LNCaP clone FGC (cell line): ENCODE measurements at regions not wholly inside any gene's neighbourhood (a gene's known extent, or its start where the extent isn't known, plus 50 kb on each side); places are given as distances from the start of the nearest gene placed in this dataset.

Experiments
- DNase-seq: peaks from one replicate; pipeline ENCODE4 v3.0.0-alpha.2; 2011; ENCODE audit warnings: low read depth
- H3K4me3 ChIP-seq: 2 replicates; pipeline ENCODE4 v1.5.1; 2011; ENCODE audit warnings: mild to moderate bottlenecking, low read depth, low read length, control low read depth
- CTCF ChIP-seq: IDR thresholded peaks from 2 replicates; pipeline ENCODE4 v1.5.1; 2012; ENCODE audit warnings: mild to moderate bottlenecking; ENCODE audit not compliant: control insufficient read depth, insufficient read depth; ENCODE audit errors: extremely low read depth

GRCh38 chr12:107144441-107144840 lies 51.1 kb upstream of the CRY1 start:
- no peak for DNase-seq
- TF ChIP-seq CTCF: no peak
- no peak overlapping the region for H3K4me3 ChIP-seq

- H3K4me3 ChIP-seq: no peak overlapping the region
- DNase-seq: no peak
- no peak for TF ChIP-seq CTCF
These were observed 51.6 kb upstream of the CRY1 start for GRCh38 chr12:107144990-107145389.

GRCh38 chr12:107145397-107145796 lies 52.0 kb upstream of the CRY1 start:
- no peak overlapping the region for H3K4me3 ChIP-seq
- no peak for DNase-seq
- no peak for TF ChIP-seq CTCF

- DNase-seq: no peak
- TF ChIP-seq CTCF: no peak
- no peak overlapping the region for H3K4me3 ChIP-seq
These were observed 54.8 kb upstream of the CRY1 start for GRCh38 chr12:107148107-107148506.

- no peak for DNase-seq
- H3K4me3 ChIP-seq: no peak overlapping the region
- no peak for TF ChIP-seq CTCF
These were observed 59.0 kb upstream of the CRY1 start for GRCh38 chr12:107152315-107152714.

- no peak for TF ChIP-seq CTCF
- H3K4me3 ChIP-seq: no peak overlapping the region
- peak; percentile 52 for DNase-seq
These were observed 66.1 kb upstream of the CRY1 start for GRCh38 chr12:107159384-107159900.

- no peak for TF ChIP-seq CTCF
- DNase-seq: no peak
These were observed 70.1 kb upstream of the CRY1 start for GRCh38 chr12:107163413-107163812.

More at GRCh38 chr12:107163413-107163812, 70.1 kb upstream of the CRY1 start:
- H3K4me3 ChIP-seq: no peak overlapping the region
